Stomach (tissue), 8 donors: ENCODE measurements at regions not wholly inside any gene's neighbourhood (a gene's known extent, or its start where the extent isn't known, plus 50 kb on each side); places are given as distances from the start of the nearest gene placed in this dataset.

Experiments used
- DNase-seq, 2 donors: peaks; one replicate each; pipeline versions ENCODE4 v3.0.0 to v3.0.0-alpha.2; 2013 to 2019
- H3K27ac ChIP-seq, 5 donors: fragments of 200-600 bp in 4 of 5; sonication (generic) in 4 of 5; one replicate each; pipeline ENCODE4 v1.5.1; 2013 to 2019; ENCODE audit warnings: mild to moderate bottlenecking in 1 of 5, moderate library complexity in 1 of 5
- H3K27me3 ChIP-seq, 3 donors: fragments of 200-600 bp; sonication (generic); one replicate each; pipeline ENCODE4 v1.5.1; 2017 to 2019; ENCODE audit warnings: mixed run types in 1 of 3
- H3K36me3 ChIP-seq, 4 donors: fragments of 200-600 bp; sonication (generic); 1 replicate in 3 of 4; 2 replicates in 1 of 4; pipeline ENCODE4 v1.5.1; 2016 to 2019
- H3K4me1 ChIP-seq, 4 donors: fragments of 200-600 bp; sonication (generic); one replicate each; pipeline ENCODE4 v1.5.1; 2016 to 2019
- H3K4me3 ChIP-seq, 4 donors: fragments of 200-600 bp; sonication (generic) in 3 of 4; one replicate each; pipeline ENCODE4 v1.5.1; 2016 to 2019; ENCODE audit warnings: mild to moderate bottlenecking in 1 of 4
- H3K9me3 ChIP-seq, 4 donors: fragments of 200-600 bp; sonication (generic); one replicate each; pipeline ENCODE4 v1.5.1; 2016 to 2019
- EP300 ChIP-seq: sonication (generic); formaldehyde crosslinking; IDR thresholded peaks from one replicate; pipeline ENCODE4 v1.6.1; 2017; ENCODE audit warnings: antibody characterized with exemption
- POLR2A ChIP-seq, 4 donors: fragments of 450-650 bp; IDR thresholded peaks; one replicate each; pipeline ENCODE4 v1.6.1; 2016; ENCODE audit warnings: antibody characterized with exemption in 4 of 4, control low read depth in 2 of 4, mild to moderate bottlenecking in 1 of 4, moderate library complexity in 1 of 4
- POLR2AphosphoS5 ChIP-seq, 3 donors: sonication (generic); formaldehyde crosslinking; IDR thresholded peaks; one replicate each; pipeline ENCODE4 v1.6.1; 2016; ENCODE audit warnings: antibody characterized with exemption in 3 of 3
- WGBS, 5 donors: extraction: QIAGEN DNeasy Blood & Tissue Kit in 3 of 5; methylation state at CpG; one replicate each; pipeline versions ENCODE4 v1.1.5 to v1.1.7; 2013 to 2018; 5-methylcytosine and 5-hydroxymethylcytosine counted together
- intact Hi-C: fragments of 100-400 bp; cut with DNase I; formaldehyde crosslinking; loops from one replicate; pipeline ENCODE4 v1.15.1; 2023; ENCODE audit warnings: low total_unique reads
- TF ChIP-seq, protein P1 (sequence below), 7 experiments: fragments of 450-650 bp in 4 of 7; fragments of 200-600 bp in 3 of 7; sonication (generic) in 3 of 7; IDR thresholded peaks; one replicate each; pipeline ENCODE4 v1.5.1; 2016 to 2019; ENCODE audit warnings: antibody characterized with exemption in 7 of 7, control low read depth in 2 of 7, mild to moderate bottlenecking in 1 of 7
- donor health status: healthy with polysubstance abuse.
- donor health status: Bipolar disorder and iron deficiency.
- donor health status: healthy.

DNA sequence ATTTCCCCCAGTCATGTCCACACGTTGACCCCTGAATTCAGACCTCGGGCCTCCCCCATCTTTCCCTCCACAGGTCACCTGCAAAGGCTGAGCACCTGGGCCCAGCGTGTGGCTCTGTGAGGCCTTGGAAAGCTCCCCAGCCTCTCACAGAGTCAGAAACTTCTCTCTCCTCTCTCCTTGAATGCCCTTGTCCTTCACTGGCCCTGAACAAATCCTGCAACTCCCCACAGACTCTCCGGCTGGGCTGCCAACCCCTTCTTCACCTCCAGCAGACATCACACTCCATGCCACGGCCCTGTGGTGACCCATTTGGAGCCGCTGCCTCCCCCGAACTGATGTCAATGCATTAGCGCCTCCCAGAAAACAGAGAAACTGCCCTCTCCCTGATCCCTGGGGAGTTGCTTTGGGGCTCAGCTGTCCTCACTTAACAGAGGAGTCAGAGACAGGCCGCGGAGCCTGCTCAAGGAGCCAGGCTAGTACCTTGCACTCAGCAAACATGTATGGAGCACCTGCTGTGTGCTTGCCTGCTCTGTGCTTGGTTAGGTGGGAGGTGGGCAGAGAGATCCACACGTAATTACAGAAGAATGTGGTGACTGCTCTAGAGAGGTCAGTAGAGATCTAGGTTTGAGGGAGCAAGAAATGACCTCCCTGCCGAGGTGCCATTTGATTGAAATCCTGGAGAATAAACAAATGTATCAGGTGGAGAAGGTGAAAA lies 99.2 kb upstream of the PWP1 start:
- intact Hi-C loops = no loop called here
- TF ChIP-seq POLR2AphosphoS5 (IDR thresholded peaks at IDR 0.05) (no peak), POLR2A (IDR thresholded peaks at IDR 0.05) (no peak), EP300 (no peak)
- TF ChIP-seq, protein P1, sequence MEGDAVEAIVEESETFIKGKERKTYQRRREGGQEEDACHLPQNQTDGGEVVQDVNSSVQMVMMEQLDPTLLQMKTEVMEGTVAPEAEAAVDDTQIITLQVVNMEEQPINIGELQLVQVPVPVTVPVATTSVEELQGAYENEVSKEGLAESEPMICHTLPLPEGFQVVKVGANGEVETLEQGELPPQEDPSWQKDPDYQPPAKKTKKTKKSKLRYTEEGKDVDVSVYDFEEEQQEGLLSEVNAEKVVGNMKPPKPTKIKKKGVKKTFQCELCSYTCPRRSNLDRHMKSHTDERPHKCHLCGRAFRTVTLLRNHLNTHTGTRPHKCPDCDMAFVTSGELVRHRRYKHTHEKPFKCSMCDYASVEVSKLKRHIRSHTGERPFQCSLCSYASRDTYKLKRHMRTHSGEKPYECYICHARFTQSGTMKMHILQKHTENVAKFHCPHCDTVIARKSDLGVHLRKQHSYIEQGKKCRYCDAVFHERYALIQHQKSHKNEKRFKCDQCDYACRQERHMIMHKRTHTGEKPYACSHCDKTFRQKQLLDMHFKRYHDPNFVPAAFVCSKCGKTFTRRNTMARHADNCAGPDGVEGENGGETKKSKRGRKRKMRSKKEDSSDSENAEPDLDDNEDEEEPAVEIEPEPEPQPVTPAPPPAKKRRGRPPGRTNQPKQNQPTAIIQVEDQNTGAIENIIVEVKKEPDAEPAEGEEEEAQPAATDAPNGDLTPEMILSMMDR (IDR thresholded peaks at IDR 0.05) = no peak
- no peak overlapping the region for H3K27ac ChIP-seq
- whole genome bisulfite sequencing, 5 donors = 70 to 74% (median 72%) methylated on average over 11 to 12 of the region's 12 CpGs
- no peaks in the 10 kb centered on the region for H3K36me3 ChIP-seq
- H3K4me1 ChIP-seq = peaks cover 0 to 2% (median under 1%) of the 10 kb centered on the region in 4 donors
- no peak overlapping the region for H3K4me3 ChIP-seq
- H3K27me3 ChIP-seq = peaks cover 0 to 41% (median 6%) of the 10 kb centered on the region in 3 donors
- DNase-seq = no peak
- peaks cover 4 to 22% (median 14%) of the 10 kb centered on the region in 4 donors for H3K9me3 ChIP-seq

DNA sequence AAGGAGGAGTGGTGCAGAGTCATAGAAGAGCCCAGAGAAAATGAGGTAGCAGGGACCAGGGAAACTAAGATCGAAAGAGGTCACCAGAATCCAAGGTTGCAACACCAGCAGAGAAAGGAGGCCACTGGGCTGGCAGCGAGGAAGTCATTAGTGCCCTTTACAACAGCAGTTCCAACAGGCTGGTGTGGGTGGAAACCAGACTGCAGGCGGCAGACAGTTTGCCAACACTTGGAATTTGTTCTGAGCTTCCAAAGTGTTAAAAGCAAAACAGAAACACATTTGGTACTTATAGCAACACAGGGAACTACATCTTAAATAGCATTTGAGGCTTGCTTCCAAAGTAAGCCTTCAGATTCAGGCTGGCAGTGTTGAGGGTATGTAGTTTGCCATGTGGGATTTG lies 95.2 kb upstream of the PWP1 start:
- no peak for TF ChIP-seq EP300
- TF ChIP-seq POLR2AphosphoS5 (IDR thresholded peaks at IDR 0.05) = no peak
- TF ChIP-seq, protein P1 (IDR thresholded peaks at IDR 0.05) = no peak
- no peak for TF ChIP-seq POLR2A (IDR thresholded peaks at IDR 0.05)
- H3K27ac ChIP-seq = no peak overlapping the region
- H3K9me3 ChIP-seq = peaks cover 4 to 40% (median 25%) of the 10 kb centered on the region in 4 donors
- no peak overlapping the region for H3K4me3 ChIP-seq
- intact Hi-C loops = no loop called here
- no peaks in the 10 kb centered on the region for H3K4me1 ChIP-seq
- WGBS, 5 donors = 72 to 93% (median 86%) methylated on average over 3 of the region's 3 CpGs
- peaks cover 0 to 14% (median 0%) of the 10 kb centered on the region in 3 donors for H3K27me3 ChIP-seq
- no peak for DNase-seq
- H3K36me3 ChIP-seq = no peaks in the 10 kb centered on the region

DNA sequence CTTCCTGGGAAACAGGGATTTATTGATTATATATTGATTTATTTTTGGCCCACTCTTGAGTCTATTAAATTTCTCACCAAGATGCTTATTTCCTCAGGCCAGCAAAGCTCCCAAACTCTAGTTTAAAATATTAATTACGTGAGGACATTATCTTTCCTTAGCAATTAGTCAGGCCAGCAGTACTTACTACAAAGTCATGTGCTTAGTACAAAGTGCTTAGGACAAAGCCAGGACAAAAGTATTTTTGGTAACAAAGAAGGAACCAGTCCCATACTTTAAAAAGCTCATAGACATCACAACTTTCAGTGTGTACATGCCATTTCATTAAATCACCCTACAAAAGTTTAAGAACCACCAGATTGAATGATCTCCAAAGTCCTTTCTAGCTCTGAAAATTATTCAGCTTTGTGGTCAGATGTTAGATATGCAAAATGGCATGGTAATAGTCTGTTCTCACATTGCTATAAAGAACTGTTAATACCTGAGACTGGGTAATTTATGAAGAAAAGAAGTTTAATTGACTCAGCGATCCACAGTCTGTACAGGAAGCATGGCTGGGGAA lies 94.7 kb upstream of the PWP1 start:
- H3K4me3 ChIP-seq = no peak overlapping the region
- no peaks in the 10 kb centered on the region for H3K36me3 ChIP-seq
- no peak for TF ChIP-seq EP300
- TF ChIP-seq POLR2A (IDR thresholded peaks at IDR 0.05) = no peak
- TF ChIP-seq, protein P1 (IDR thresholded peaks at IDR 0.05) = no peak
- TF ChIP-seq POLR2AphosphoS5 (IDR thresholded peaks at IDR 0.05) = no peak
- WGBS, 5 donors = 82 to 92% (median 91%) methylated on average over 2 of the region's 2 CpGs
- H3K27ac ChIP-seq = no peak overlapping the region
- intact Hi-C loops = no loop called here
- peaks cover 4 to 40% (median 25%) of the 10 kb centered on the region in 4 donors for H3K9me3 ChIP-seq
- no peak for DNase-seq
- H3K4me1 ChIP-seq = no peaks in the 10 kb centered on the region
- peaks cover 0 to 11% (median 0%) of the 10 kb centered on the region in 3 donors for H3K27me3 ChIP-seq

DNA sequence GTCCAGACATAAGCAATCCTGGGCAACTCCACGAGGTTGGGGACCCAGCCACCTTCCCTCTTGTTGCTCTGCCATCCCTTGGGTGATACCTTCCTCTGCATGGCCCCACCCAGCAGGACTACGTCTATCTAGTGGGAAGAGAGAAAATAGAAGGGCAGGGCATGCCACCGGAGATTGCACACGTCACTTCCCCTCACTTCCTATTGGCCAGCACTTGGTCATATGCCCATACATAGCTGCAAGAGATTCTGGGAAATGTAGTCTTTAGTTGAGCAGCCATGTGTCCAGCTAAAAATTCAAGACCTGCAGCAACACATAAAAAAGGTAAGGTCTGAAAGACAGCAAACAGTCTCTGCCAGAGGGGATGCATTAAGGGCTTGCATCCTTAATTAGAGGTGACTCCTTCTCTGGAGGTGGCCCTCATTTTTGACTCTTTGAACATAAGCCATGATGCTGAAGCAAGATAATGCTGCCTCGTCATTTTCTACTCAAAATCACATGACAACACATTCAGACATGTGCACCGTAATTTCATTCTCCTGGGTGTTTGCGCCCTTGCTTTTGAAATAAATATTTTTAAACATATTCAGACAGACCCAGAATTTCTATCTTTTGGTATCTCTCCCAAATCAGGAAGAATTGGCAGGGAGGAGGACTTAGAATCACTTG lies 91.8 kb upstream of the PWP1 start:
- Histone ChIP-seq H3K27ac (no peak overlapping the region), H3K27me3 (no peaks in the 10 kb centered on the region), H3K4me1 (no peaks in the 10 kb centered on the region), H3K4me3 (no peak overlapping the region), H3K36me3 (no peaks in the 10 kb centered on the region), H3K9me3 (peaks cover 0 to 20% (median 11%) of the 10 kb centered on the region in 4 donors)
- 79 to 86% (median 82%) methylated on average over 7 of the region's 7 CpGs for WGBS, 5 donors
- TF ChIP-seq, protein P1 (IDR thresholded peaks at IDR 0.05) = no peak
- TF ChIP-seq POLR2AphosphoS5 (IDR thresholded peaks at IDR 0.05) (no peak), EP300 (no peak), POLR2A (IDR thresholded peaks at IDR 0.05) (no peak)
- intact Hi-C loops = no loop called here
- DNase-seq = no peak
